AG20443 (cell line): ENCODE measurements at regions not wholly inside any gene's neighbourhood (a gene's known extent, or its start where the extent isn't known, plus 50 kb on each side); places are given as distances from the start of the nearest gene placed in this dataset.

Experiments used
- DNase-seq: peaks from one replicate; pipeline ENCODE4 v3.0.0; 2012; ENCODE audit warnings: low spot score, mixed read lengths

DNA sequence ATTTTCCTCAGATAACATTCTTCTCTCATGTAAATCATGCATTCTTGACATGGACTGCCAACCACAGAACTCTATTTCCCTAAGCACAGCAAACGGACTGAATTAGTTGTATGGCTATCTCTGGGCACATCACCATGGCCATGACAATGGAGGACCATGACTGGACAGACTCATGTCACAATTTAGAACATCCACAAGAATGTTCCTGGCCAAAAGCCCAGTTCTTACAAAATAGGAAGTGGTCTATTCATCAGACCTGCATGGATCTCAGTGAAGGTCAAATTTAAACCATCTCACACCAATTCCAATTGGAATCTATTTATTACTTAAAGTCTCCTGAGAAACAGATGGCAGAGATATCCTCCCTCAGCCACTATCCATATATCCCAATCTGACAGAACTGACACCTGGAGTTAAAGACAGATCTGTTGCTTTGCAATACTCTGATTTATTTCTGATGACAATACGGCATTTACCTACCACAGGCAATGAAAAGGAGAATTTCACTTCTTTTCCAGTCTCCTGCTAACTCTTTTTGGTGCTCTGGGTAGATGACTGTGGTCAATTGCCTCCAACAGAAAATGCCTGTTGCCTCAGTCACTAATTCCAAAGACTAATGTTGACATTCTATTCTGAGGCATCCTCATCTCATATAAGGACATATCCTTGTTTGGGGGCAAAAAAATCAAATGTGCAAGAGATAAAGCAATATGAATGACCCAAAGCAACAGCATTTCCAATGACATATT lies 254.8 kb downstream of the HTR7 start:
- DNase-seq, result no peak

DNA sequence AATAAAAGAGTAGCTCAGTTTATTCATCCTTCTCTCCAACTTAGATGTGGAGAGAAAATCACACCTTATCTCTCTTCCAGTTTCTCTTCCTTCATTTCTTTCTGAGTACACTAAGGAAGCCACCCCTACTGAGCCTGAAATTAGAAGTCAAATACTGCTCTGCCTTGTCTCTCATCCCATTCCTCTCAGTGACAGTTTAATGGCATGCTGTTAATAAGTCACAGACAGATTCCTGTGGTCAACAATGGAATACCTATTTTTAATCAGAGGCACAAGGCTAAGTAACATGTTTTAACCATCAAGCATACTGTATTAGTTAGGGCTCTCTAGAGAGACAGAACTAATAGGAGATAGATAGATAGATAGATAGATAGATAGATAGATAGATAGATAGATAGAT lies 253.2 kb downstream of the HTR7 start:
- DNase-seq, result no peak

- no peak for DNase-seq
Measured at GRCh38 chr10:90605506-90605905, 252.3 kb downstream of the HTR7 start.

DNA sequence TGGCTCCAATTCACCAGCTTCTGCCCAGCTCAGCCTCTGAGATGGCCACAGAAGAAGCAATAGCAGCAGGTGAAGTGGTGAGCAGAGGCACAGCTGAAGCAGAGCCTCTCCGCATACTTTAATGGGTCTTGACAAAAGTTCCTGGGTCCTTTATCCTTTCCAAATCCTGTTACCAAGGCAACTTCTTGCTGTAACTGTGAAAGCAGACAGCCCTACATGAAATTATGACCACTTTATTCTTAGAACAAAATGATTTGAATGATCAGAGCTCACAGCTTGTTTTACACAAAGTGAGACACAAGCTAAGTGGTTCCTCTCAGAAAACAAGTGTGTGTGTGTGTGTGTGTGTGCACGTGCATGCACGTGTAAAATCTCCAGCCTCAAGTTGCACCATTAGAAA lies 245.6 kb downstream of the HTR7 start:
- no peak for DNase-seq

GRCh38 chr10:90614631-90615030 lies 243.2 kb downstream of the HTR7 start:
- DNase-seq, result no peak

DNA sequence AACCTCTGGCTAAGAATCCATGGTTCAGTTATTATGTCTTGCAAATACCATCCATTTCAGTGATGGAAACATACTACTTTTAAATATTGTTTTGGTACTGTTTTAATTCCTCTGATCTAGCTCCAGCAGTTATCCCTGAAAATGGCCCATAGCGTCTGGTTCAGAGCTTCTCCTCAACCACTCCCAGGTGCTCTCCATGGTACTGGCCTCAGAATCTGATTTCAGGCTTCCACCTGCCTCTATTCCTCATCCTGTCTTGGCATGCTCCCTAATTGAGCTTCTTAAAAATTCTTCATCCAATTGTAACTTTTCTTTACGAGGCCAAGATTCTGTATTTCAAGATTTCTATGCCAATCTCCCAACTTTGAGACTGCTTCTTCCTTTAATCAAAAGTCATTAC lies 236.3 kb downstream of the HTR7 start:
- no peak for DNase-seq

GRCh38 chr10:90635111-90635765 lies 222.6 kb downstream of the HTR7 start:
- no peak for DNase-seq

DNA sequence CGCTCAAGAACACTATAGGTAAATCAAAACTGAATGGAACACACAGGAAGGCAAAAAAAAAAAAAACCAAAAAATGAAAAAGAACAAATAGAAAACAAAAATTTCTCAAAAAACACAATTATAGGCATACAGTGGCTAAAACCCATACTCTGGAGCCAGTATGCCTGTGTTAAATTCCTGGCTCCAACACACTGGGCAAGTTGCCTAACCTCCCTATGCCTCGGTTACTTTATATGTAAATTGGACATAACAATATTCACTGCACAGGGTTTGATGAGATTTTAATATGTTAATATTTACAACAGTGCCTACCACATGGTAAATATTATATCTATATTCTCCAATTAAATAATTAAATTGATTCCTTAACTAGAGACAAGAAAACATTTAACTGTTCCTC lies 217.1 kb downstream of the HTR7 start:
- no peak for DNase-seq

DNA sequence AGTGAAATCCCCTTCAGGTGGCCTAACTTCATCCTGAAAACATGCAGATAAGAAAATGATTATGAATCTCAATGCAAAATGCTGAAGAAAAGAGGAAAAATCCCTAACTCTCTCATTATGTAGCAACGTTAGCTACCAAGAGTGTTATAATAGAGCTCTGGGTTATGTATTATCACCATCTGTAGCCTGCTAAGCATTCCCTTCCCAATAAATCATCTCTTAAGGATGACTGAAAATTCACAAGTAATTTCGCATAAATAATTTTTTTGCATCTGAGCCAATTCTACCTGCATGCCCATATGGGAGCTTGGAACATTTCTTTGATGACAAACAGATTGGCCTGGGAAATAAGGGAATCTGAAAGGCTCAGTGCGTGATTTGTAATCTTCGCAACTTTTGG lies 216.1 kb downstream of the HTR7 start:
- DNase-seq, result no peak

DNA sequence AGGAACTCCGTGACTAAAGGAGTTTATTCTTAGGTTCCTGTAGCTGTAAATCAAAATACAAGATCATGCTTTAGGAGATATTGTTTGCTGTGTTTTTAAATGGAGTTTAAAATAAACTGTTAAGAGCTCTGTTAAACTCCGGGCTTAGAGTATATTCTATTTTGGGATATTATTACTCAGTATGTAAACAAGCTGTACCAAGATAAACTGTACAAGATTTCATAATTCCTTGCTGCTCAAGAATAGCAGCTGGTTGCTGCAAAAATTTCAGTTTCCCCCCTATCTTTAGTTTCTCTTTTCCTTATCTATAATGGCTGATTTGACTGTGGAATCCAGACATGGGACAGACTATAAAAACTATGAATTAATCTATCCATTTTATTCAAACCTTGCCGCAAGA lies 215.7 kb downstream of the HTR7 start:
- no peak for DNase-seq

- DNase-seq, result no peak
Measured at GRCh38 chr10:90642650-90643049, 215.2 kb downstream of the HTR7 start.

- no peak for DNase-seq
Measured at GRCh38 chr10:90644165-90644564, 213.7 kb downstream of the HTR7 start.

GRCh38 chr10:90650858-90651257 lies 207.0 kb downstream of the HTR7 start:
- no peak for DNase-seq

DNA sequence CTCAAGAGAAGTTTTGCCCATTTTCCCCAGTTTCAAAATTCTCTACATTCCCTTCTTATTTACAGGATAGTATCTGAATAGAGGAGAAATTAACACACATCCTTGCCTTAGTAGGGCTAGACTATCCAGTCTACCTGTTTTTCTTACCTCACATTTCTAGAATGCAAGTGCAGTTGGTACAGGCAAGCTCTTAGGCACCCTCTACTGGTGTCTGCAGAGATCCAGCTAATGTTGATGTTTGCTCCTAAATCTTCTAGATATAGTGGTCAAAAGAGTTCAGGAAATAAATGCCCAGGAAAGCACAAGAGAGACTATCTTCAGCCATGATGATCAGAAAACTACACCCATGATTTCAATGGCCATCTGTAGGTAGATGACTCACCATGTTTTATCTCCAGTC lies 205.3 kb downstream of the HTR7 start:
- no peak for DNase-seq

DNA sequence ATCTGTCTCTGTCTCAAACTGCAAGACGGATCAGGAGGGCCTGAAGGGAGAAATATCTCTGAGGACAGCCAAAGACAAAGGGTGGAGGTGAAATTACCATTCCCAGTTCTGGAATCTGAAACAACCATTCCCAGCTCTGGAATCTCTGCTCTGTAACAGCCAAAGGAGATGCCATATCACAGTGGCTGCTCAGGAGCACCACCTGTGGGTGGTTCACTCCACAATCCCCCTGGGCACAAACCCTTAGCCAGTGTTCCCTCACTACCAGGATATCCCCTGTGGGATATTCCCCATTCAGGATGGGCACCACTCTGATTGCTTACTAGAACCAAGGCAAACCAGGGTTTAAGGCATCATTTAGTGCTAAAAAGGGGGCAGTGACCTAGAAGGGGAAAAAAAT lies 199.0 kb downstream of the HTR7 start:
- DNase-seq, result no peak

GRCh38 chr10:90665905-90666662 lies 191.8 kb downstream of the HTR7 start:
- DNase-seq, result no peak

- DNase-seq, result no peak
Measured at GRCh38 chr10:90674461-90674860, 183.4 kb downstream of the HTR7 start.

GRCh38 chr10:90674928-90675327 lies 182.9 kb downstream of the HTR7 start:
- peak; percentile 22 for DNase-seq

DNA sequence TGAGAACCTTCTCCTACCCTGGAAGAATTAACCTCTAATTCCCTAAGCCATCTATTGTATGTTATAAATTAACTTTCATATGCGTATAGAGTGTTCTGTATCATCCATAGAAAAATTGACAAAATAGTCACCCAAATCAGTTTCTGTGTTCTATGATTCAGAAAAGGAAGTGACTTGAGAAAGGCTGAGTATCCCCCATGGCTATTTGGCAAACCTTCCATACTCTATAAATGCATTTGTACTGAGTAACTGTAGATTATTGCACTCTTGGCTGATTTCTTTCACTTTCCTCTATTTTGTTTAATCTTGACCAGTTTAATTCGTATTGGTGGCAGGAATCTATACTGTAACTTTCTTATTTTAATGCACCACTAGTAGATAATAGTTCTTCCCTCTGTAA lies 182.2 kb downstream of the HTR7 start:
- no peak for DNase-seq
